Thyroid gland (tissue), 4 donors: ENCODE measurements at regions not wholly inside any gene's neighbourhood (a gene's known extent, or its start where the extent isn't known, plus 50 kb on each side); places are given as distances from the start of the nearest gene placed in this dataset.

Source experiments
- POLR2A ChIP-seq, 2 donors: fragments of 450-650 bp; IDR thresholded peaks; one replicate each; pipeline ENCODE4 v1.6.1; 2017; ENCODE audit warnings: antibody characterized with exemption in 2 of 2, mild to moderate bottlenecking in 2 of 2, moderate library complexity in 1 of 2
- TF ChIP-seq, protein P1 (sequence below), 6 experiments: fragments of 200-600 bp in 3 of 6; fragments of 450-650 bp in 3 of 6; sonication (generic) in 3 of 6; IDR thresholded peaks; one replicate each; pipeline ENCODE4 v1.5.1; 2016 to 2019; ENCODE audit warnings: antibody characterized with exemption in 6 of 6, mild to moderate bottlenecking in 2 of 6, inconsistent platforms in 1 of 6, moderate library complexity in 1 of 6

- TF ChIP-seq, protein P1, sequence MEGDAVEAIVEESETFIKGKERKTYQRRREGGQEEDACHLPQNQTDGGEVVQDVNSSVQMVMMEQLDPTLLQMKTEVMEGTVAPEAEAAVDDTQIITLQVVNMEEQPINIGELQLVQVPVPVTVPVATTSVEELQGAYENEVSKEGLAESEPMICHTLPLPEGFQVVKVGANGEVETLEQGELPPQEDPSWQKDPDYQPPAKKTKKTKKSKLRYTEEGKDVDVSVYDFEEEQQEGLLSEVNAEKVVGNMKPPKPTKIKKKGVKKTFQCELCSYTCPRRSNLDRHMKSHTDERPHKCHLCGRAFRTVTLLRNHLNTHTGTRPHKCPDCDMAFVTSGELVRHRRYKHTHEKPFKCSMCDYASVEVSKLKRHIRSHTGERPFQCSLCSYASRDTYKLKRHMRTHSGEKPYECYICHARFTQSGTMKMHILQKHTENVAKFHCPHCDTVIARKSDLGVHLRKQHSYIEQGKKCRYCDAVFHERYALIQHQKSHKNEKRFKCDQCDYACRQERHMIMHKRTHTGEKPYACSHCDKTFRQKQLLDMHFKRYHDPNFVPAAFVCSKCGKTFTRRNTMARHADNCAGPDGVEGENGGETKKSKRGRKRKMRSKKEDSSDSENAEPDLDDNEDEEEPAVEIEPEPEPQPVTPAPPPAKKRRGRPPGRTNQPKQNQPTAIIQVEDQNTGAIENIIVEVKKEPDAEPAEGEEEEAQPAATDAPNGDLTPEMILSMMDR (IDR thresholded peaks at IDR 0.05): no peak
- no peak for TF ChIP-seq POLR2A (IDR thresholded peaks at IDR 0.05)
Measured at GRCh38 chr18:76264198-76264875, 230.7 kb downstream of the ZNF516 start.
